Hepatocyte (in vitro differentiated cells): ENCODE measurements at regions not wholly inside any gene's neighbourhood (a gene's known extent, or its start where the extent isn't known, plus 50 kb on each side); places are given as distances from the start of the nearest gene placed in this dataset.

ENCODE experiments used
- DNase-seq: peaks from one replicate; pipeline ENCODE4 v3.0.0-alpha.2; 2016; ENCODE audit warnings: low spot score
- H2AFZ ChIP-seq: fragments of 200-600 bp; sonication (generic); 2 replicates; pipeline ENCODE4 v1.6.0; 2016; ENCODE audit warnings: antibody characterized with exemption, mild to moderate bottlenecking
- H3K27ac ChIP-seq: fragments of 200-600 bp; sonication (generic); 2 replicates; pipeline ENCODE4 v1.5.1; 2016; ENCODE audit warnings: mild to moderate bottlenecking
- H3K27me3 ChIP-seq: fragments of 200-600 bp; sonication (generic); 2 replicates; pipeline ENCODE4 v1.6.1; 2016
- H3K36me3 ChIP-seq: fragments of 200-600 bp; sonication (generic); replicated peaks from 2 replicates; pipeline ENCODE4 v1.5.1; 2016; ENCODE audit warnings: low read depth; ENCODE audit not compliant: insufficient read depth
- H3K4me1 ChIP-seq: fragments of 200-600 bp; sonication (generic); 2 replicates; pipeline ENCODE4 v1.5.1; 2016; ENCODE audit warnings: mild to moderate bottlenecking, moderate library complexity; ENCODE audit not compliant: insufficient read depth
- H3K4me2 ChIP-seq: fragments of 200-600 bp; sonication (generic); 2 replicates; pipeline ENCODE4 v1.6.0; 2016
- H3K4me3 ChIP-seq: fragments of 200-600 bp; sonication (generic); 2 replicates; pipeline ENCODE4 v1.5.1; 2016; ENCODE audit warnings: mild to moderate bottlenecking
- H3K79me2 ChIP-seq: fragments of 200-600 bp; sonication (generic); 2 replicates; pipeline ENCODE4 v1.6.0; 2017; ENCODE audit warnings: mild to moderate bottlenecking
- H3K9me2 ChIP-seq: fragments of 200-600 bp; sonication (generic); replicated peaks from 2 replicates; pipeline ENCODE4 v1.6.0; 2017; ENCODE audit warnings: mild to moderate bottlenecking; ENCODE audit not compliant: insufficient read depth
- H3K9me3 ChIP-seq: fragments of 200-600 bp; sonication (generic); 2 replicates; pipeline ENCODE4 v1.5.1; 2016; ENCODE audit warnings: low read depth, mild to moderate bottlenecking
- H4K20me1 ChIP-seq: fragments of 200-600 bp; sonication (generic); 2 replicates; pipeline ENCODE4 v1.6.0; 2016; ENCODE audit warnings: mild to moderate bottlenecking; ENCODE audit not compliant: insufficient read depth, poor library complexity, severe bottlenecking
- EZH2 ChIP-seq: fragments of 200-600 bp; sonication (generic); IDR thresholded peaks from 2 replicates; pipeline ENCODE4 v1.6.1; 2016; ENCODE audit warnings: antibody characterized with exemption, mild to moderate bottlenecking, borderline replicate concordance
- EZH2phosphoT487 ChIP-seq: fragments of 200-600 bp; sonication (generic); IDR thresholded peaks from one replicate; pipeline ENCODE4 v1.6.1; 2018; ENCODE audit warnings: antibody characterized with exemption, mild to moderate bottlenecking, low read depth, moderate library complexity; ENCODE audit not compliant: unreplicated experiment, severe bottlenecking
- WGBS: methylation state at CpG from one replicate; pipeline ENCODE4 v1.1.6; 2016; ENCODE audit warnings: low lambda C conversion rate; ENCODE audit errors: missing lambda C conversion rate; 5-methylcytosine and 5-hydroxymethylcytosine counted together
- TF ChIP-seq, protein P1 (sequence below): fragments of 200-600 bp; sonication (generic); IDR thresholded peaks from 2 replicates; pipeline ENCODE4 v1.5.1; 2016; ENCODE audit warnings: antibody characterized with exemption, mild to moderate bottlenecking; ENCODE audit not compliant: poor library complexity

DNA sequence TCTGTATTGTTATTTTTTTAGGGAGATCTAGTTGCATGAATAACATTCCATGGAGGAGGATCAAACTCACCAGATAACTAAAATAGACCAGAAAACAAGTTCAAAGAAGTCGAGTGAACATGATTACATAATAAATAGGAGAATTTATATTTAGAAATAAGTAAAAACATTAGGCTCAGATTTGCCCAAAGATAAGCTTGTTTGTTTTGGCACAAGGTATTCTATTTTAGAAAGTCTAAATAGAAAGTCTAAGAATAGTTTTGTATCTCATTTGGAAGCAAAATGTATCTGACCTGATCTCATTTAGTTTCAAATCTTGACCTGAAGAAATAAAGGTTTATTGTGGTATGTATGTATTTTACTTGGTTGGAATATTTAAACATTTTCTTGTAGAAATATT lies 670.6 kb upstream of the GALNTL6 start:
- Histone ChIP-seq H3K4me3 (no peak overlapping the region), H3K79me2 (no peaks in the 10 kb centered on the region), H3K4me1 (no peaks in the 10 kb centered on the region), H3K27me3 (no peaks in the 10 kb centered on the region), H3K9me3 (no peaks in the 10 kb centered on the region), H3K4me2 (no peak overlapping the region), H2AFZ (no peak overlapping the region), H3K27ac (no peak overlapping the region), H3K36me3 (no peaks in the 10 kb centered on the region), H4K20me1 (no peaks in the 10 kb centered on the region), H3K9me2 (no peaks in the 10 kb centered on the region)
- TF ChIP-seq, protein P1, sequence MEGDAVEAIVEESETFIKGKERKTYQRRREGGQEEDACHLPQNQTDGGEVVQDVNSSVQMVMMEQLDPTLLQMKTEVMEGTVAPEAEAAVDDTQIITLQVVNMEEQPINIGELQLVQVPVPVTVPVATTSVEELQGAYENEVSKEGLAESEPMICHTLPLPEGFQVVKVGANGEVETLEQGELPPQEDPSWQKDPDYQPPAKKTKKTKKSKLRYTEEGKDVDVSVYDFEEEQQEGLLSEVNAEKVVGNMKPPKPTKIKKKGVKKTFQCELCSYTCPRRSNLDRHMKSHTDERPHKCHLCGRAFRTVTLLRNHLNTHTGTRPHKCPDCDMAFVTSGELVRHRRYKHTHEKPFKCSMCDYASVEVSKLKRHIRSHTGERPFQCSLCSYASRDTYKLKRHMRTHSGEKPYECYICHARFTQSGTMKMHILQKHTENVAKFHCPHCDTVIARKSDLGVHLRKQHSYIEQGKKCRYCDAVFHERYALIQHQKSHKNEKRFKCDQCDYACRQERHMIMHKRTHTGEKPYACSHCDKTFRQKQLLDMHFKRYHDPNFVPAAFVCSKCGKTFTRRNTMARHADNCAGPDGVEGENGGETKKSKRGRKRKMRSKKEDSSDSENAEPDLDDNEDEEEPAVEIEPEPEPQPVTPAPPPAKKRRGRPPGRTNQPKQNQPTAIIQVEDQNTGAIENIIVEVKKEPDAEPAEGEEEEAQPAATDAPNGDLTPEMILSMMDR, result no peak
- TF ChIP-seq EZH2, result no peak
- no peak for TF ChIP-seq EZH2phosphoT487
- WGBS, result 68% methylated on average over 1 of the region's 1 CpG
- DNase-seq, result no peak

DNA sequence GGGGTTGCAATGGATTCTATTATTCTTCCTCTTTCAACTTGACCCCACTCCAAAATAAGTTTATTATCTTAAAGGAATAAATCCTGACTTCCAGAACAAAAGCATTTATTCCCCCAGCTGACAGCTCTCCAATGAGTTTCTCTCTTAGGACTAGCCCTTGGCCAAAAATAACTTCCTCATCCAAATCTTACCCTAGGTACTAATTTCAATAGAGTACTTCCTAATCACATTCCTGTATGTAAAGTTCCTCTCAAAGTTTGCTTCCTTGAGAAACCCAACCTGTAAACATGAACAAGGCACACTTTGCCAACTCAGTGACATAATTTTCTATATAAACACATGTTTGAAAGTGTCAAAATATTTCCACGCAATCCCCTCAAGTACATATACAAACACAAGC lies 671.2 kb upstream of the GALNTL6 start:
- H3K79me2 ChIP-seq, result no peaks in the 10 kb centered on the region
- no peak overlapping the region for H3K27ac ChIP-seq
- H3K27me3 ChIP-seq, result no peaks in the 10 kb centered on the region
- H3K4me2 ChIP-seq, result no peak overlapping the region
- H3K9me3 ChIP-seq, result no peaks in the 10 kb centered on the region
- TF ChIP-seq EZH2phosphoT487, result no peak
- no peak for TF ChIP-seq EZH2
- TF ChIP-seq, protein P1, result no peak
- H3K36me3 ChIP-seq, result no peaks in the 10 kb centered on the region
- H3K4me1 ChIP-seq, result no peaks in the 10 kb centered on the region
- no peak overlapping the region for H3K4me3 ChIP-seq
- no peak overlapping the region for H2AFZ ChIP-seq
- no peaks in the 10 kb centered on the region for H4K20me1 ChIP-seq
- 94% methylated on average over 1 of the region's 1 CpG for WGBS
- no peaks in the 10 kb centered on the region for H3K9me2 ChIP-seq
- no peak for DNase-seq

DNA sequence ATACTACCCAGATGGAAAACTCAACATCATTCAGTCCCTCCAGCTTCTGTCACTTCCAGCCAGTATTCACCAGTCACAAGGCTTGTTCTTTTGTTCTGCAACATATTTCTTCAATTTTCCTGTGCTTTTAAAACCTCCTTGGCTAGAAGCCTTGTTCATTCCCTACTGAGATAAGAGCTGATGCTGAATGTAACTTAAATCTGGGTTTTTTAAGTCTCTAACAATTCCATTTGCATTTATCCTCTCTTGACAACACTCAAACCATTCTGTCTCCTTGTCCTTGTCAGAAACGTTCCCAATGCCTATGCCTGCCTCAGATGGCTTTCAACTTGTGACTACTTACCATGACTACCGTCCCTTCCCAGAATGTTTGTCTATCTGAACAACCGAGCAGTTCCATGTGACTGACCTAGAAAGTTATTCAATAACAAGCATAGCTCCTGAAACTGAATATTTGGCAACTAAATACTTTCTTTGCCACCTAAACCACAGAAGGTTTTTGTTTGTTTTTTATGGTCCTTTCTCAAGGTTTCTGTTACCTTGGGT lies 682.9 kb upstream of the GALNTL6 start:
- H3K9me3 ChIP-seq, result no peaks in the 10 kb centered on the region
- H4K20me1 ChIP-seq, result no peaks in the 10 kb centered on the region
- no peak overlapping the region for H3K27ac ChIP-seq
- peak overlapping the region; percentile 2 for H2AFZ ChIP-seq
- TF ChIP-seq EZH2, result no peak
- TF ChIP-seq, protein P1, result no peak
- no peak for TF ChIP-seq EZH2phosphoT487
- no peaks in the 10 kb centered on the region for H3K27me3 ChIP-seq
- peak overlapping the region; percentile 43 for H3K4me2 ChIP-seq
- no peaks in the 10 kb centered on the region for H3K79me2 ChIP-seq
- H3K36me3 ChIP-seq, result no peaks in the 10 kb centered on the region
- peak; percentile 19 for DNase-seq
- 19% methylated on average over 3 of the region's 3 CpGs for WGBS
- no peak overlapping the region for H3K4me3 ChIP-seq
- no peaks in the 10 kb centered on the region for H3K9me2 ChIP-seq
- H3K4me1 ChIP-seq, result no peaks in the 10 kb centered on the region

DNA sequence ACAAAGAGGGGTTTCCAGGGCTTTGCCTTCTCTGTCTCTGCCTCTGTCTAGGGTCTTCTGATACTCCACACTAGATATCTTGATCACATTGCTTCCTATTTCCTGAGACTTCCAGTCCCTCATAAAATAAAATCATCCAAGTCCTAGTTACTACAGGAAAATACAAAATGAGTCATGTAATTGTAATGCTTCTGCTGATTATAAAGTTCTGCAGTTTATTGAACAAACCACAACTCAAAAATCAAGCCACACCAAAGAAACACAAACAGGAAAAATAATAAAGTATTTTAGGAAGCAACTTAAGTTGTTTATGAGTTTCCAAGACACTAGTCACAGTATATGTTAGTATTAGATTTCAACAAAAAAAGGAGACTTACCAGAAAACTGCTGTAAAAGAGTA lies 695.1 kb upstream of the GALNTL6 start:
- no peak for DNase-seq
- H3K4me1 ChIP-seq, result no peaks in the 10 kb centered on the region
- no peak overlapping the region for H3K27ac ChIP-seq
- no peaks in the 10 kb centered on the region for H3K36me3 ChIP-seq
- no peaks in the 10 kb centered on the region for H3K79me2 ChIP-seq
- TF ChIP-seq, protein P1, result no peak
- TF ChIP-seq EZH2phosphoT487, result no peak
- TF ChIP-seq EZH2, result no peak
- H3K9me3 ChIP-seq, result no peaks in the 10 kb centered on the region
- no peak overlapping the region for H3K4me2 ChIP-seq
- H3K9me2 ChIP-seq, result no peaks in the 10 kb centered on the region
- no peaks in the 10 kb centered on the region for H4K20me1 ChIP-seq
- H2AFZ ChIP-seq, result no peak overlapping the region
- H3K27me3 ChIP-seq, result no peaks in the 10 kb centered on the region
- no peak overlapping the region for H3K4me3 ChIP-seq
